Right hindlimb (tissue), 1 donor: ENCODE measurements at regions not wholly inside any gene's neighbourhood (a gene's known extent, or its start where the extent isn't known, plus 50 kb on each side); places are given as distances from the start of the nearest gene placed in this dataset.

Source experiments
- DNase-seq: peaks from one replicate; pipeline ENCODE4 v3.0.0-alpha.2; 2018

GRCh38 chr12:28110329-28110728, 79.9 kb upstream of the CCDC91 start:
- DNase-seq, result no peak

- no peak for DNase-seq
Observed at GRCh38 chr12:28114488-28114887, 75.8 kb upstream of the CCDC91 start.

GRCh38 chr12:28121433-28121832, 68.8 kb upstream of the CCDC91 start:
- DNase-seq, result no peak

DNA sequence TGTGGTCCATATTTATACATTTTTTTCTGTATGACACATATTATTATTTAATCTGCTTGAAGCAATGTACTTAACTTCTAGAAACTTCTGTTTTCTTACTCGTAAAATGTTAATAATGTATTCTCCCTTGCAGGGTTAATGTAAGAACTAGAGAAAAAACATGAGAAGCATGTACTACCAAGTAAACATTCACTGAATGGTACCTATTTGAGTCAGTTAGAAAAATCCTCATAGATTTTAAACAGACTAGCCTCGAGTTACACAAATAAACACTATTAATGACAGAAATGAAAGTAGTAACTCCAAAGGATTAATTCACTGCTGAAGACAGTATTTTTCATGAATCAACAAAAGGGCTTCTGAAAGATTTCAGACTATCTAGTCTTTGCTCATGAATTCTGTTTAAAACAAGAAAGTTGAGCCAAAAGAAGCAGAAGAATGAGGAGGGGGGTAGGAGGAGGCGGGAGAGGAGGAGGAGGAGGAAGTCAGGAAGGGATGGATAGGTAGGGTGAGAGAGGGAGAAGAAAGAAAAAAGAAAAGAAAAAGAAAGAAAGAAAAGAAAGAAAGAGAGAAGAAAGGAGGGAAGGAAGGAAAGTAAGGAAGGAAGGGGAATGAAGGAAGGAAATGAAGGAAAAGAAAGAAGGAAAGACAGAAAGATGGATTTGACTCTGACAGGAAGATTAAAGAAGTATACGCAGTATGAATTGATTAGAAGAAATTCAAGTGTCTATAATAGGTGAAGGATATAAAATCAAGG, 68.2 kb upstream of the CCDC91 start:
- no peak for DNase-seq

- no peak for DNase-seq
Observed at GRCh38 chr12:28122756-28123155, 67.5 kb upstream of the CCDC91 start.

DNA sequence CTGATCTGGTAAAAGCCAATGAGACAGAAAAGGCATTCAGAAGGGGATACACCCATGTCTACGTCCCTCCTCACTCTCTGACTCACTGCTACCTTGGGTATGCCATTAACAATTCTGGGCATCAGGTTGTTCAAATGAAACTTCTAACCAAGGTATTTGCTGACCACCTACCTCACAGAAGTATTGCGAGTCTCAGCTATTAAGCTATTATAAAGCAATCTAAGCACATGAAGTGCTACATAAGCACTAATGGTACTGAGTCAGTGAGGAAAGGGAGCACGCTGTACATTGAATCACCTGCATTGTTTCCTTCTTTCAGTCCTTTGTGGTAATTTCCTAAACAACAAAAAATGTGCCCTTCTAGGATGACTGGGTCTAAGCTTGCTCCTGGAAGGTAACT, 62.8 kb upstream of the CCDC91 start:
- DNase-seq, result no peak

GRCh38 chr12:28129031-28129430, 61.2 kb upstream of the CCDC91 start:
- DNase-seq, result no peak

- DNase-seq, result no peak
Observed at GRCh38 chr12:28130234-28130624, 60.0 kb upstream of the CCDC91 start.

DNA sequence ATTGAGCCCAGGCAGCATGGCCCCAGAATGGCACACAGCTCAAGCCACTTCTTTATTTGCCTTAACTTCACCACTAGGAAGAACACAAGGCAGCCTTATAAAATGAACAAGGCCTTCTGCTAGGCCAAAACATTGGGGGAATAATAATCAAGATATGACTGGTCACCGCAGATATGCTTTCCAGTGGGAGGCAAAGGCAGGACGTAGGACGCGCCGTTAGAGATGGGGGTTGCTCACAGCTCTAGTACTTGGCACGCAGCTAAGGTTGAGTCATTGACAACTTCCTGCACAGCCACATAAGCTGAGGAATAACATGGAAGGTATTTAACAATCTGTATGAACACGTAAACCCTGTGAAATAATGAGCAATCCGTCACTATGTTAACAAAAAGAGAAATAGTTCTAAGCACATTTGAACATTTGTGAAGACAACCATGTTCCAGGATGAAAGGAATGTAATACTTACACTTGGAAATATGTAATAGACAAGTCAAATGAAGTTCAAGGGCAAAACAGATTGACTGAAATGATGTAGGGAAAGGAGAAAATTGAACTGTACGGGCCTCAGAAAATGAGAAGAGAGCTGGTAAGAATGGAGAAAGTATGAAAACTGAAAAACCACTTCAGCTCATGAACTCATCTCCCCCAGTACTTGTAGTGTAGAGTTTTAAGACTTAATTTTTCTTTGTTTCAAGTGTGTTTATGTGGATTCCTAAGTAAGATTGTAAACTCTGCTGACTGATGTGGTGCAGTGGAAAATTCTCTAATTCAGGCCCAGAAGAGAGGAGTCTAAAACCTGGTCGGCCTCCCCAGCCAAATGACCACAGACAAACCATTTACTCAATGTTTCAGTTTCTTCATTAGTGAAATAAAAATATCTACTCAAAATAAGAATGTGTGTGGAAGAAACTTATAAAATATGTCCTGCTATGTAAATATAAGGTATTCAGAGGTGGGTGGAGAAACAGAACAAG, 59.3 kb upstream of the CCDC91 start:
- peak; percentile 21 for DNase-seq

DNA sequence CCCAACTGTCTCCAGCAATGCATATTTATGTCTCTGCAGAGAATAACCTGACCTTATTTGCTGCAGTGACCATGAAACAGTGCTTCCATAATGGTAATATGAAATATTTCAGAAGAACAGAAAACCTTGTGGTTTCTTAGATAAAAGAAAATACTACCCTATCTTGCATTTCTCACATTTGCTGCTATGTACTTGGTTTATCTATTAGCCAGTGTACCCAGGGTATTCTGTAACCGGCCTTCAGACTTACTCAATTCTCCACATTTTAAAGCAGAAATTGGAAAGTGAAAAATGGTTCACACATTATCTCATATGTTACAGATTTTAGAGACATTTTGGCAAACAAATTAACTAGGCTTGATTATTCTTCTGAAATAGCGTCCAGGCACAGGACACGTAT, 57.9 kb upstream of the CCDC91 start:
- DNase-seq, result no peak

- no peak for DNase-seq
Observed at GRCh38 chr12:28135801-28136439, 54.3 kb upstream of the CCDC91 start.

- DNase-seq, result no peak
Observed at GRCh38 chr12:28137414-28137813, 52.8 kb upstream of the CCDC91 start.

DNA sequence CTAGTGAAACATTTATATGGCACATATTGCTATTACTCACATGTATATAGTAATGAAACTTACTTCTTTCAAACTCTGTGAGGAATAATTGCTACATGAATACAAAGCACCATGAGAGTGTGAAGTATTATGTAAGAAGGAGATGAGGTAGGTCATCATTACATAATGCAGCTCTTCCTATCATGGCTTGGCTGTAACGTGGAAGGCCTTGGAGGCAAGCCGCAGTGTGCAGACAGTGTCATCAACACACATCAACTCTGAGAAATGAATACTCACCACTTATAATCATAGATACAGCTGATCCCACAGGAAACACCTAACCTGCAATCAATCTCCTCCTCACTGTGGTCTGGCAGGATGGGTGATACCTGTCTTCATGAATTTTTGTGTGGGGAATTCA, 49.9 kb upstream of the CCDC91 start:
- DNase-seq, result no peak
